DND-41 (cell line): ENCODE measurements at regions not wholly inside any gene's neighbourhood (a gene's known extent, or its start where the extent isn't known, plus 50 kb on each side); places are given as distances from the start of the nearest gene placed in this dataset.

ENCODE experiments used
- ATAC-seq: fragments of 200-7000 bp; cut with Tn5 transposase; 3 replicates; pipeline ENCODE4 v1.9.1; 2021; ENCODE audit warnings: low read depth; ENCODE audit not compliant: insufficient read depth
- DNase-seq: peaks from one replicate; pipeline ENCODE4 v3.0.0-alpha.2; 2020
- H2AFZ ChIP-seq: 2 replicates; pipeline ENCODE4 v1.6.0; 2012; ENCODE audit warnings: low read depth, low read length
- H3K27ac ChIP-seq: 2 replicates; pipeline ENCODE4 v1.5.1; 2012; ENCODE audit warnings: low read length, inconsistent platforms
- H3K27me3 ChIP-seq: fragments of 200-600 bp; sonication (generic); 2 replicates; pipeline ENCODE4 v1.6.0; 2012; ENCODE audit warnings: low read length, mild to moderate bottlenecking, inconsistent platforms; ENCODE audit not compliant: insufficient read depth, poor library complexity
- H3K36me3 ChIP-seq: 2 replicates; pipeline ENCODE4 v1.5.1; 2012; ENCODE audit warnings: low read length, inconsistent platforms; ENCODE audit not compliant: insufficient read depth
- H3K4me1 ChIP-seq: 2 replicates; pipeline ENCODE4 v1.5.1; 2012; ENCODE audit warnings: mild to moderate bottlenecking, low read length; ENCODE audit not compliant: insufficient read depth
- H3K4me2 ChIP-seq: 2 replicates; pipeline ENCODE4 v1.6.0; 2012; ENCODE audit warnings: mild to moderate bottlenecking, moderate library complexity, low read length, inconsistent platforms; ENCODE audit not compliant: insufficient read depth
- H3K4me3 ChIP-seq, 2 experiments: fragments of 200-600 bp in 1 of 2; shearing (Covaris generic) in 1 of 2; 2 replicates each; pipeline ENCODE4 v1.5.1; 2012 to 2016; ENCODE audit warnings: inconsistent platforms in 2 of 2, low read length in 2 of 2, mild to moderate bottlenecking in 2 of 2, low read depth in 1 of 2, moderate library complexity in 1 of 2
- H3K79me2 ChIP-seq: 2 replicates; pipeline ENCODE4 v1.6.0; 2012; ENCODE audit warnings: low read length, inconsistent platforms; ENCODE audit not compliant: insufficient read depth
- H3K9ac ChIP-seq: 2 replicates; pipeline ENCODE4 v1.6.0; 2012; ENCODE audit warnings: low read depth, mild to moderate bottlenecking, inconsistent platforms, low read length, moderate library complexity
- H3K9me3 ChIP-seq: 2 replicates; pipeline ENCODE4 v1.5.1; 2012; ENCODE audit warnings: low read length, moderate library complexity, mild to moderate bottlenecking, inconsistent platforms; ENCODE audit not compliant: insufficient read depth, severe bottlenecking
- H4K20me1 ChIP-seq: 2 replicates; pipeline ENCODE4 v1.6.0; 2012; ENCODE audit warnings: low read length; ENCODE audit not compliant: insufficient read depth
- CTCF ChIP-seq: IDR thresholded peaks from 2 replicates; pipeline ENCODE4 v1.5.1; 2012; ENCODE audit warnings: borderline replicate concordance, low read length, moderate library complexity, mild to moderate bottlenecking; ENCODE audit not compliant: poor library complexity, severe bottlenecking; ENCODE audit errors: extremely low read depth
- EZH2 ChIP-seq: IDR thresholded peaks from 3 replicates; pipeline ENCODE4 v1.6.1; 2012; ENCODE audit warnings: borderline replicate concordance, low read depth, mild to moderate bottlenecking, moderate library complexity, low read length, inconsistent platforms; ENCODE audit not compliant: severe bottlenecking

GRCh38 chr7:116447966-116448839 is 51.3 kb upstream of the CAV2 start:
- no peak overlapping the region for H3K4me3 ChIP-seq
- H3K9ac ChIP-seq: no peak overlapping the region
- no peak overlapping the region for H2AFZ ChIP-seq
- H3K9me3 ChIP-seq: no peaks in the 10 kb centered on the region
- TF ChIP-seq EZH2: no peak
- no peaks in the 10 kb centered on the region for H3K79me2 ChIP-seq
- no peak overlapping the region for H3K27ac ChIP-seq
- H3K4me2 ChIP-seq: no peak overlapping the region
- ATAC-seq (no peak), DNase-seq (no peak)
- H3K4me1 ChIP-seq: no peaks in the 10 kb centered on the region
- peaks cover 4% of the 10 kb centered on the region for H3K27me3 ChIP-seq
- H4K20me1 ChIP-seq: no peaks in the 10 kb centered on the region
- no peaks in the 10 kb centered on the region for H3K36me3 ChIP-seq

DNA sequence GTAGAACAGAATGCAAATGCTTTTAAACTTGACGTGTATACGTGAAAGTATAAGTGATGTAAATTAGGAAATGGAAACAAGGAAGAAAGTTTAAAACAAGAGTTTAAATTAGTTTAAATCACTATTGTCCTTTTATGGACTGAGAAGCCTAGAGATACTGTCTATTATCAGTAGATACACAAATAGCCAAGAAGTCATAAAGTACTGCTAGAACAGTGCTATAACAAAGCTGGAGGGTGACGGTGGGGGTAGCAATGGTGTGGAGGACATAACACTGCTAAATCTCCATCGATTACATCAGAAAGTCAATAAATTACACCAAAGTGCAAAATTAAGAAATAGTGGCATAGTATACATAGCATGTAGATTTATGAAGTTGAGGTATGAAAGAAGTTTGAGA is 50.1 kb upstream of the CAV2 start:
- no peaks in the 10 kb centered on the region for H3K9me3 ChIP-seq
- no peaks in the 10 kb centered on the region for H4K20me1 ChIP-seq
- no peaks in the 10 kb centered on the region for H3K36me3 ChIP-seq
- no peak overlapping the region for H3K27ac ChIP-seq
- H3K4me3 ChIP-seq: no peak overlapping the region
- H3K27me3 ChIP-seq: peaks cover 4% of the 10 kb centered on the region
- no peak overlapping the region for H3K9ac ChIP-seq
- H3K4me1 ChIP-seq: no peaks in the 10 kb centered on the region
- DNase-seq: no peak
- H3K4me2 ChIP-seq: no peak overlapping the region
- TF ChIP-seq CTCF (no peak), EZH2 (no peak)
- no peak overlapping the region for H2AFZ ChIP-seq
- ATAC-seq: no peak
- no peaks in the 10 kb centered on the region for H3K79me2 ChIP-seq
